ENCODE measurements at regions not wholly inside any gene's neighbourhood (a gene's known extent, or its start where the extent isn't known, plus 50 kb on each side); places are given as distances from the start of the nearest gene placed in this dataset.

GRCh38 chr14:65804439-65805112 is 392.0 kb downstream of the FUT8 start:
- H3K27me3 Mint-ChIP-seq = peaks cover 9% of the 10 kb centered on the region
- TF ChIP-seq CTCF (conservative IDR thresholded peaks at IDR 0.05) = no peak
- no peaks in the 10 kb centered on the region for H3K4me1 Mint-ChIP-seq (ENCODE audit: unreplicated experiment)
- no peaks in the 10 kb centered on the region for H3K36me3 Mint-ChIP-seq
- H3K9me3 Mint-ChIP-seq = no peaks in the 10 kb centered on the region
- H3K27ac Mint-ChIP-seq = no peak overlapping the region
- no peak overlapping the region for H3K4me3 Mint-ChIP-seq
- DNase-seq (ENCODE audit: extremely low spot score, unreplicated experiment) = no peak

GRCh38 chr14:65805113-65805473 is 392.6 kb downstream of the FUT8 start:
- no peak for TF ChIP-seq CTCF (conservative IDR thresholded peaks at IDR 0.05)
- Mint-ChIP-seq H3K9me3 (no peaks in the 10 kb centered on the region), H3K4me1 (ENCODE audit: unreplicated experiment) (no peaks in the 10 kb centered on the region), H3K36me3 (no peaks in the 10 kb centered on the region), H3K27me3 (peaks cover 5% of the 10 kb centered on the region), H3K27ac (no peak overlapping the region), H3K4me3 (no peak overlapping the region)
- DNase-seq (ENCODE audit: extremely low spot score, unreplicated experiment) = no peak

- H3K4me3 Mint-ChIP-seq = no peak overlapping the region
- H3K36me3 Mint-ChIP-seq = no peaks in the 10 kb centered on the region
- peaks cover 8% of the 10 kb centered on the region for H3K27me3 Mint-ChIP-seq
- no peaks in the 10 kb centered on the region for H3K4me1 Mint-ChIP-seq (ENCODE audit: unreplicated experiment)
- DNase-seq (ENCODE audit: extremely low spot score, unreplicated experiment) = no peak
- H3K27ac Mint-ChIP-seq = no peak overlapping the region
- H3K9me3 Mint-ChIP-seq = no peaks in the 10 kb centered on the region
- no peak for TF ChIP-seq CTCF (conservative IDR thresholded peaks at IDR 0.05)
These were observed 395.9 kb downstream of the FUT8 start for GRCh38 chr14:65808390-65808789.

GRCh38 chr14:65810322-65810721 is 397.8 kb downstream of the FUT8 start:
- no peak for DNase-seq (ENCODE audit: extremely low spot score, unreplicated experiment)
- peaks cover 11% of the 10 kb centered on the region for H3K27me3 Mint-ChIP-seq
- H3K27ac Mint-ChIP-seq = no peak overlapping the region
- no peaks in the 10 kb centered on the region for H3K36me3 Mint-ChIP-seq
- no peaks in the 10 kb centered on the region for H3K4me1 Mint-ChIP-seq (ENCODE audit: unreplicated experiment)
- H3K4me3 Mint-ChIP-seq = no peak overlapping the region
- no peak for TF ChIP-seq CTCF (conservative IDR thresholded peaks at IDR 0.05)
- H3K9me3 Mint-ChIP-seq = no peaks in the 10 kb centered on the region

GRCh38 chr14:65813760-65814384 is 401.3 kb downstream of the FUT8 start:
- peaks cover 11% of the 10 kb centered on the region for H3K27me3 Mint-ChIP-seq
- no peak for DNase-seq (ENCODE audit: extremely low spot score, unreplicated experiment)
- no peaks in the 10 kb centered on the region for H3K9me3 Mint-ChIP-seq
- no peaks in the 10 kb centered on the region for H3K4me1 Mint-ChIP-seq (ENCODE audit: unreplicated experiment)
- H3K27ac Mint-ChIP-seq = no peak overlapping the region
- no peak overlapping the region for H3K4me3 Mint-ChIP-seq
- H3K36me3 Mint-ChIP-seq = no peaks in the 10 kb centered on the region
- TF ChIP-seq CTCF (conservative IDR thresholded peaks at IDR 0.05) = no peak
